OCI-LY3 (cell line): ENCODE measurements at regions not wholly inside any gene's neighbourhood (a gene's known extent, or its start where the extent isn't known, plus 50 kb on each side); places are given as distances from the start of the nearest gene placed in this dataset.

Source experiments
- CTCF ChIP-seq: fragments of 200-600, 300-600 bp; sonication (generic); IDR thresholded peaks from 2 replicates; pipeline ENCODE4 v1.5.1; 2014; ENCODE audit warnings: antibody characterized with exemption, low read length, low read depth
- EZH2phosphoT487 ChIP-seq: fragments of 200-600 bp; shearing (Covaris generic); IDR thresholded peaks from 2 replicates; pipeline ENCODE4 v1.6.1; 2018; ENCODE audit warnings: antibody characterized with exemption, mixed run types, low read depth

GRCh38 chr11:81915045-81915444 is 818.6 kb downstream of the FAM181B start:
- TF ChIP-seq CTCF (no peak), EZH2phosphoT487 (no peak)
